Endothelial cell of umbilical vein (primary cell): ENCODE measurements at regions not wholly inside any gene's neighbourhood (a gene's known extent, or its start where the extent isn't known, plus 50 kb on each side); places are given as distances from the start of the nearest gene placed in this dataset.

Experiments
- BruUV-seq: library from RNA; stranded (reverse); fragments of 400-500 nt; replicated peaks from 2 replicates; lab custom pipeline; 2021; lab: Mats Ljungman, UMichigan
- CTCF ChIA-PET: fragments of 300-600, 350-600 bp; sonication (Branson Sonifier 250); formaldehyde crosslinking; loops from one replicate; lab custom pipeline; 2021; ENCODE audit warnings: antibody characterized with exemption, inconsistent platforms; lab: Charles Lee
- POLR2A ChIA-PET: fragments of 300-600, 350-600 bp; sonication (Branson Sonifier 250); formaldehyde crosslinking; loops from one replicate; lab custom pipeline; 2021; ENCODE audit warnings: antibody characterized with exemption, inconsistent platforms; lab: Charles Lee
- DNase-seq: peaks from one replicate; pipeline ENCODE4 v3.0.0-alpha.2; 2011; ENCODE audit warnings: low read depth, low spot score
- FAIRE-seq: peaks from 2 replicates; lab custom pipeline; 2011; peaks lifted over from hg19 to GRCh38; lab: Jason Lieb, UNC
- H2AFZ ChIP-seq: 2 replicates; pipeline ENCODE4 v1.6.0; 2012; ENCODE audit warnings: low read depth, low read length, control low read depth, inconsistent platforms
- H3K27ac ChIP-seq: 2 replicates; pipeline ENCODE4 v1.5.1; 2011; ENCODE audit warnings: low read depth, mild to moderate bottlenecking, control low read depth, low read length, moderate library complexity; ENCODE audit not compliant: insufficient read depth
- H3K27me3 ChIP-seq, 2 experiments: 2 replicates each; pipeline versions ENCODE4 v1.6.0 to v1.6.1; 2011; ENCODE audit warnings: low read length in 2 of 2, mixed read lengths in 1 of 2; ENCODE audit not compliant: control insufficient read depth in 2 of 2, insufficient read depth in 2 of 2
- H3K36me3 ChIP-seq, 2 experiments: 2 replicates in 1 of 2; 3 replicates in 1 of 2; pipeline ENCODE4 v1.5.1; 2011; ENCODE audit warnings: low read length in 2 of 2, mild to moderate bottlenecking in 1 of 2, moderate library complexity in 1 of 2; ENCODE audit not compliant: control insufficient read depth in 2 of 2, insufficient read depth in 2 of 2; ENCODE audit errors: extremely low read depth in 1 of 2
- H3K4me1 ChIP-seq: 3 replicates; pipeline ENCODE4 v1.5.1; 2011; ENCODE audit warnings: mild to moderate bottlenecking, low read length; ENCODE audit not compliant: control insufficient read depth, insufficient read depth; ENCODE audit errors: extremely low read depth
- H3K4me2 ChIP-seq: 2 replicates; pipeline ENCODE4 v1.6.1; 2011; ENCODE audit warnings: low read length, control low read depth, mixed read lengths; ENCODE audit not compliant: insufficient read depth
- H3K4me3 ChIP-seq, 3 experiments: fragments of 200-600 bp in 1 of 3; sonication (generic), shearing (Covaris generic) in 1 of 3; replicated peaks in 1 of 3; 2 replicates each; pipeline ENCODE4 v1.5.1; 2011 to 2016; ENCODE audit warnings: control low read depth in 3 of 3, low read length in 3 of 3, mild to moderate bottlenecking in 2 of 3, inconsistent platforms in 1 of 3, low read depth in 1 of 3, moderate library complexity in 1 of 3; ENCODE audit not compliant: insufficient read depth in 1 of 3
- H3K79me2 ChIP-seq: 2 replicates; pipeline ENCODE4 v1.6.0; 2012; ENCODE audit warnings: low read length, inconsistent platforms; ENCODE audit not compliant: control insufficient read depth, insufficient read depth
- H3K9ac ChIP-seq: replicated peaks from 2 replicates; pipeline ENCODE3; 2011; ENCODE audit warnings: low read length, control low read depth; ENCODE audit not compliant: insufficient read depth; ENCODE audit errors: extremely low read depth
- H3K9me1 ChIP-seq: replicated peaks from 3 replicates; pipeline ENCODE4 v1.6.0; 2011; ENCODE audit warnings: mild to moderate bottlenecking, low read length; ENCODE audit not compliant: control insufficient read depth, insufficient read depth; ENCODE audit errors: extremely low read depth
- H3K9me3 ChIP-seq: replicated peaks from 2 replicates; pipeline ENCODE4 v1.5.1; 2012; ENCODE audit warnings: low read length, inconsistent platforms; ENCODE audit not compliant: control insufficient read depth, insufficient read depth
- H4K20me1 ChIP-seq: replicated peaks from 2 replicates; pipeline ENCODE3; 2011; ENCODE audit warnings: mild to moderate bottlenecking, low read length; ENCODE audit not compliant: control insufficient read depth, insufficient read depth; ENCODE audit errors: extremely low read depth
- EZH2 ChIP-seq: IDR thresholded peaks from 2 replicates; pipeline ENCODE4 v1.6.1; 2012; ENCODE audit warnings: borderline replicate concordance, low read depth, mild to moderate bottlenecking, moderate library complexity, low read length, inconsistent platforms; ENCODE audit not compliant: severe bottlenecking
- GATA2 ChIP-seq: IDR thresholded peaks from 2 replicates; pipeline ENCODE4 v1.7.0; 2011; ENCODE audit warnings: low read depth, mild to moderate bottlenecking, moderate library complexity, mixed read lengths, low read length; ENCODE audit not compliant: insufficient read length, insufficient read depth
- JUN ChIP-seq: IDR thresholded peaks from 2 replicates; pipeline ENCODE4 v1.6.1; 2011; ENCODE audit warnings: borderline replicate concordance, low read depth; ENCODE audit not compliant: insufficient read length, insufficient read depth
- dilution Hi-C: fragments of 300-500 bp; cut with MboI; formaldehyde crosslinking; loops from one replicate; pipeline ENCODE4 v1.15.0; 2019; ENCODE audit warnings: low sequenced_read_pairs; ENCODE audit not compliant: extremely low pct_ligation_motif_present
- intact Hi-C: fragments of 100-400 bp; cut with micrococcal nuclease; formaldehyde crosslinking; loops from one replicate; pipeline ENCODE4 v1.10.0; 2022

DNA sequence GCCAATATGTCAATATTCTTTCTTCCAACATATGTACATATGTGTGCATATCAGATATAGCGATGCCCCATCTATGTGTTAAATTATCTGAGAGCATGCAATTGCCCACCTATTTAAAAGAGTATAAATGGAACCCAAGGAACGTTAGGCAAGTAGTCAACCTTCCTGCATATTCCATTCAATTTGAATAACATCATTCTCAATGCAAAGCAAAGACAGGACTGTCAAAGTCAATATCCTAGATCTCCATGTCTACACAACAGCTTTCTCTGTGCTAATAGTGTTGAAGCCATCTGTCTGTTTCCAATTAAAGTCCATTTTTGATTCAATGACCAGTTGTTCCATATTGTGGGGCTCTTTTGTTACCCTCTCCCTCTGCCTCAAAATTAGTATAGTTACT is 85.3 kb upstream of the COX7C start:
- Histone ChIP-seq H4K20me1 (no peaks in the 10 kb centered on the region), H2AFZ (no peak overlapping the region), H3K4me2 (no peak overlapping the region), H3K27me3 (no peaks in the 10 kb centered on the region), H3K9me1 (no peaks in the 10 kb centered on the region), H3K79me2 (no peaks in the 10 kb centered on the region), H3K36me3 (no peaks in the 10 kb centered on the region), H3K27ac (no peak overlapping the region), H3K9ac (no peak overlapping the region), H3K4me1 (no peaks in the 10 kb centered on the region), H3K4me3 (no peak overlapping the region), H3K9me3 (no peaks in the 10 kb centered on the region)
- CTCF ChIA-PET = no interaction called here
- BruUV-seq = no TSS peak
- POLR2A ChIA-PET = no interaction called here
- dilution Hi-C loops (no loop called here), intact Hi-C loops (no loop called here)
- no peak for FAIRE-seq
- DNase-seq = no peak
- no peak for TF ChIP-seq JUN

DNA sequence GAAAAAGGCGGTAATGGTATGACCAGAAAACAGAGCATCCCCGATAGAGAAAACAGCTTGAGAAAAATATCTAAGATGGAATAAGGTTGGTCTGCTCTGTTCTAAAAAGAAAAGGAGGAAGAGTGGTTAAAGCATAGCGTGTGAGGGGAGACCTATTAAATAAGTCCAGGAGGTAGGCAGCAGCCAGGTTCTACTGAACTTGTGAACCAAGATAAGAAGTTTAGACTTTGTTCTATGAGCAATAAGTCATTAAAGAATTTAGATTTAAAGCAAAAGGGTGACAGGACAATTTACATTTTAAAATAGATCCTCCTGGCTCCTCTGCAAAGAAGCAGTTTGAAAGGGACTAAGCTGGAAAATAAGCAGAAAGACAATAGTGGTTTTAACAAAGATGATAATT is 81.3 kb upstream of the COX7C start:
- intact Hi-C loops = no loop called here
- no peak overlapping the region for H3K27ac ChIP-seq
- no peaks in the 10 kb centered on the region for H3K79me2 ChIP-seq
- H3K27me3 ChIP-seq = no peaks in the 10 kb centered on the region
- dilution Hi-C loops = no loop called here
- no peak overlapping the region for H3K4me2 ChIP-seq
- H3K9ac ChIP-seq = no peak overlapping the region
- DNase-seq = no peak
- H2AFZ ChIP-seq = no peak overlapping the region
- BruUV-seq = no TSS peak
- TF ChIP-seq EZH2 = no peak
- TF ChIP-seq GATA2 = no peak
- CTCF ChIA-PET = no interaction called here
- no peak overlapping the region for H3K4me3 ChIP-seq
- H4K20me1 ChIP-seq = no peaks in the 10 kb centered on the region
- H3K4me1 ChIP-seq = no peaks in the 10 kb centered on the region
- no peaks in the 10 kb centered on the region for H3K36me3 ChIP-seq
- FAIRE-seq = no peak
- no peaks in the 10 kb centered on the region for H3K9me3 ChIP-seq
- no peaks in the 10 kb centered on the region for H3K9me1 ChIP-seq
- POLR2A ChIA-PET = no interaction called here
